ENCODE measurements at regions not wholly inside any gene's neighbourhood (a gene's known extent, or its start where the extent isn't known, plus 50 kb on each side); places are given as distances from the start of the nearest gene placed in this dataset.

DNA sequence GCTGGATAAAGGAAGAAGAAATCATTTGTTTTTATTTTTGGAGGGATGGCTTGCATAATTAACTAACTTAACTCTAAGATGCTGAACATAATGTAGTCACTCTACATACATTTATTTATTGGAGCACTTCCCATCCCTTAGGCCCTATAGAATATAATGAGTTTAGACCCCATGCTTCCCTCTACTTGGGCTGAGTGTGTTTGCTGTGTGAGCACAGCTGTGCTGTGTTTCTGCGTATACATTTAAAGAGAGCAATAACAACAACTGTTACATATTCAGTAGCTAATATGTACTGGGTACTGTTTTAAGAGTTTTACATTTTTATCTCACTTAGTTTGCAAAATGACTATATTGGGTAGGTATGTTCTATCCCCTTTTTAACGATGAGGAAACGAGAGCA lies 736.6 kb upstream of the NRSN1 start (continued):
- no peak for TF ChIP-seq EGR1 (IDR thresholded peaks at IDR 0.05; ENCODE audit: low read depth)
- TF ChIP-seq, protein P1, sequence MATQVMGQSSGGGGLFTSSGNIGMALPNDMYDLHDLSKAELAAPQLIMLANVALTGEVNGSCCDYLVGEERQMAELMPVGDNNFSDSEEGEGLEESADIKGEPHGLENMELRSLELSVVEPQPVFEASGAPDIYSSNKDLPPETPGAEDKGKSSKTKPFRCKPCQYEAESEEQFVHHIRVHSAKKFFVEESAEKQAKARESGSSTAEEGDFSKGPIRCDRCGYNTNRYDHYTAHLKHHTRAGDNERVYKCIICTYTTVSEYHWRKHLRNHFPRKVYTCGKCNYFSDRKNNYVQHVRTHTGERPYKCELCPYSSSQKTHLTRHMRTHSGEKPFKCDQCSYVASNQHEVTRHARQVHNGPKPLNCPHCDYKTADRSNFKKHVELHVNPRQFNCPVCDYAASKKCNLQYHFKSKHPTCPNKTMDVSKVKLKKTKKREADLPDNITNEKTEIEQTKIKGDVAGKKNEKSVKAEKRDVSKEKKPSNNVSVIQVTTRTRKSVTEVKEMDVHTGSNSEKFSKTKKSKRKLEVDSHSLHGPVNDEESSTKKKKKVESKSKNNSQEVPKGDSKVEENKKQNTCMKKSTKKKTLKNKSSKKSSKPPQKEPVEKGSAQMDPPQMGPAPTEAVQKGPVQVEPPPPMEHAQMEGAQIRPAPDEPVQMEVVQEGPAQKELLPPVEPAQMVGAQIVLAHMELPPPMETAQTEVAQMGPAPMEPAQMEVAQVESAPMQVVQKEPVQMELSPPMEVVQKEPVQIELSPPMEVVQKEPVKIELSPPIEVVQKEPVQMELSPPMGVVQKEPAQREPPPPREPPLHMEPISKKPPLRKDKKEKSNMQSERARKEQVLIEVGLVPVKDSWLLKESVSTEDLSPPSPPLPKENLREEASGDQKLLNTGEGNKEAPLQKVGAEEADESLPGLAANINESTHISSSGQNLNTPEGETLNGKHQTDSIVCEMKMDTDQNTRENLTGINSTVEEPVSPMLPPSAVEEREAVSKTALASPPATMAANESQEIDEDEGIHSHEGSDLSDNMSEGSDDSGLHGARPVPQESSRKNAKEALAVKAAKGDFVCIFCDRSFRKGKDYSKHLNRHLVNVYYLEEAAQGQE (IDR thresholded peaks at IDR 0.05; ENCODE audit: low read depth) = no peak
- no peak for TF ChIP-seq ZFX (IDR thresholded peaks at IDR 0.05)

DNA sequence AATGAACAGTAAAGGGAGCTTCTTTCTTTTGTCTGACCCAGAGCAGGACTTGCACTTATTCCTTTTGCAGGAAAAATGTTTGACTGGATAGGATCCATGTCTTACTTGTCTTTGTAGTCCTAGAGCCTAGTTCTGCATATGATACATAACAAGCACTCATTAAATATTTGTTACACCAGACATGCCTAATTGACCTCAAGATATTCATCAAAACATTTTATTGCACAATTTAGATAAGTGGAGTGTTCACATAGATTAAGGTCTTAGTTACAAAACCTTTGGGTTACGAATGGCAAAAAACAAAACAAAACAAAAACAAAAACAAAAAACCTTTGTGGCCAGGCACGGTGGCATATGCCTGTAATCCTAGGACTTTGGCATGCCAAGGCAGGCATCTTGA lies 735.8 kb upstream of the NRSN1 start:
- Histone ChIP-seq H3K27me3 (ENCODE audit: insufficient read depth, low read length) (no peaks in the 10 kb centered on the region), H3K4me1 (ENCODE audit: control insufficient read depth in 1 of 2, insufficient read depth in 2 of 2, low read length in 2 of 2) (no peaks in the 10 kb centered on the region), H3K9ac (ENCODE audit: low read length) (no peak overlapping the region), H3K4me2 (ENCODE audit: low read length) (no peak overlapping the region), H3K9me2 (ENCODE audit: insufficient read depth) (no peaks in the 10 kb centered on the region), H2AFZ (ENCODE audit: low read depth, low read length, poor library complexity, severe bottlenecking) (no peak overlapping the region), H3K79me2 (ENCODE audit: insufficient read depth, low read length) (no peaks in the 10 kb centered on the region), H3K36me3 (ENCODE audit: control insufficient read depth in 1 of 2, insufficient read depth in 2 of 2, low read length in 2 of 2) (no peaks in the 10 kb centered on the region), H3K27ac (ENCODE audit: low read depth, low read length) (no peak overlapping the region), H3K4me3 (replicated peaks in 1 of 2; ENCODE audit: low read depth in 1 of 2, low read length in 2 of 2) (no peak overlapping the region), H4K20me1 (ENCODE audit: insufficient read depth) (no peaks in the 10 kb centered on the region), H3K9me3 (ENCODE audit: control insufficient read depth in 1 of 2, insufficient read depth in 1 of 2, low read depth in 1 of 2, low read length in 2 of 2) (peaks cover 0 to 3% of the 10 kb centered on the region in 2 experiments; a peak in 2 of 4 replicates)
- ChIA-PET POLR2A (no interaction called here), CTCF (no interaction called here), RAD21 (ENCODE audit: low non-redundant PET in 1 of 2, low total read pairs in 2 of 2, uncharacterized antibody in 2 of 2, unreplicated experiment in 2 of 2) (no interaction called here)
- no TSS peak for BruUV-seq (replicated peaks)
- ATAC-seq (no peak), DNase-seq (ENCODE audit: low read depth, low spot score) (no peak)
- intact Hi-C loops (cut with micrococcal nuclease) = no loop called here
- TF ChIP-seq, protein P1 (IDR thresholded peaks at IDR 0.05; ENCODE audit: low read depth) = no peak
- no peak for TF ChIP-seq EGR1 (IDR thresholded peaks at IDR 0.05; ENCODE audit: low read depth)
- TF ChIP-seq TCF7L2 (IDR thresholded peaks at IDR 0.05; ENCODE audit: borderline replicate concordance, extremely low read depth, insufficient read depth, insufficient read length) = no peak
- no peak for TF ChIP-seq ZFX (IDR thresholded peaks at IDR 0.05)
- no peak for TF ChIP-seq JUND (IDR thresholded peaks at IDR 0.05)
- no peak for TF ChIP-seq RAD21 (IDR thresholded peaks at IDR 0.05; ENCODE audit: low read depth)
- TF ChIP-seq EZH2phosphoT487 (IDR thresholded peaks at IDR 0.05; ENCODE audit: borderline replicate concordance) = no peak
- no peak for TF ChIP-seq SRF (IDR thresholded peaks at IDR 0.05; ENCODE audit: low read depth)
- TF ChIP-seq ELF1 (IDR thresholded peaks at IDR 0.05; ENCODE audit: borderline replicate concordance, low read depth) = no peak
- no peak for TF ChIP-seq CEBPB (IDR thresholded peaks at IDR 0.05; ENCODE audit: low read depth)
- TF ChIP-seq YY1 (IDR thresholded peaks at IDR 0.05; ENCODE audit: extremely low read depth, insufficient replicate concordance, low read depth, low read length) = no peak
- no peak for TF ChIP-seq FOSL1 (IDR thresholded peaks at IDR 0.05; ENCODE audit: low read depth)
- no peak for TF ChIP-seq ZNF274 (IDR thresholded peaks at IDR 0.05; ENCODE audit: low read depth, low read length)
- TF ChIP-seq, protein P2, sequence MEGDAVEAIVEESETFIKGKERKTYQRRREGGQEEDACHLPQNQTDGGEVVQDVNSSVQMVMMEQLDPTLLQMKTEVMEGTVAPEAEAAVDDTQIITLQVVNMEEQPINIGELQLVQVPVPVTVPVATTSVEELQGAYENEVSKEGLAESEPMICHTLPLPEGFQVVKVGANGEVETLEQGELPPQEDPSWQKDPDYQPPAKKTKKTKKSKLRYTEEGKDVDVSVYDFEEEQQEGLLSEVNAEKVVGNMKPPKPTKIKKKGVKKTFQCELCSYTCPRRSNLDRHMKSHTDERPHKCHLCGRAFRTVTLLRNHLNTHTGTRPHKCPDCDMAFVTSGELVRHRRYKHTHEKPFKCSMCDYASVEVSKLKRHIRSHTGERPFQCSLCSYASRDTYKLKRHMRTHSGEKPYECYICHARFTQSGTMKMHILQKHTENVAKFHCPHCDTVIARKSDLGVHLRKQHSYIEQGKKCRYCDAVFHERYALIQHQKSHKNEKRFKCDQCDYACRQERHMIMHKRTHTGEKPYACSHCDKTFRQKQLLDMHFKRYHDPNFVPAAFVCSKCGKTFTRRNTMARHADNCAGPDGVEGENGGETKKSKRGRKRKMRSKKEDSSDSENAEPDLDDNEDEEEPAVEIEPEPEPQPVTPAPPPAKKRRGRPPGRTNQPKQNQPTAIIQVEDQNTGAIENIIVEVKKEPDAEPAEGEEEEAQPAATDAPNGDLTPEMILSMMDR (IDR thresholded peaks at IDR 0.05 in 2 of 3, conservative IDR thresholded peaks at IDR 0.05 in 1 of 3; ENCODE audit: borderline replicate concordance in 1 of 3, insufficient read depth in 1 of 3, low read depth in 2 of 3, low read length in 2 of 3) = no peak
- no peak for TF ChIP-seq CBX3 (IDR thresholded peaks at IDR 0.05; ENCODE audit: low read depth)
- TF ChIP-seq, protein P3, sequence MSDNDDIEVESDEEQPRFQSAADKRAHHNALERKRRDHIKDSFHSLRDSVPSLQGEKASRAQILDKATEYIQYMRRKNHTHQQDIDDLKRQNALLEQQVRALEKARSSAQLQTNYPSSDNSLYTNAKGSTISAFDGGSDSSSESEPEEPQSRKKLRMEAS (IDR thresholded peaks at IDR 0.05) = no peak
- no peak for TF ChIP-seq POLR2AphosphoS5 (IDR thresholded peaks at IDR 0.05; ENCODE audit: low read depth, low read length)
